ENCODE measurements at regions not wholly inside any gene's neighbourhood (a gene's known extent, or its start where the extent isn't known, plus 50 kb on each side); places are given as distances from the start of the nearest gene placed in this dataset.

DNA sequence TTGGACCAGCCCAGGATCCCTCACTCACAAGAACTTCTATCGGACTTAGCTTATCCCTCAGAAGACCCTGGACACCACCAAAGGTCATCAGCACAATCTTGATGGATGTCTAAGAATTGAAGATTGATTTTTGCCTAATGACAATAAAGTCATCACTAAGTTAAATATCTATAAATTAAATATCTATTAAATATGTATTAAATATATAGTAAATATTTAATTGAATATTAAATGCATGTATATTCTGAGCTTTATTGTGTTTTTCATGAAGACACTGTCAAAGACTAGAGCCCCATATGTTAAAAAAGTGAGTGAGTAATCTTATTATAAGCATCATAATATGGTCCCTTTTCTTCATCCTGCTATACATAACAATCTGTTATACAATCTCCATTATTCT is 751.1 kb downstream of the KCNJ2 start:
- Histone ChIP-seq H2AFZ (ENCODE audit: control insufficient read depth, low read length) (no peak overlapping the region), H4K20me1 (ENCODE audit: control insufficient read depth, extremely low read depth, insufficient read depth, low read length) (no peaks in the 10 kb centered on the region), H3K27ac (ENCODE audit: control insufficient read depth, insufficient read depth, low read length) (no peak overlapping the region), H3K36me3 (ENCODE audit: control insufficient read depth in 2 of 2, extremely low read depth in 1 of 2, insufficient read depth in 2 of 2, low read length in 2 of 2) (no peaks in the 10 kb centered on the region), H3K4me1 (ENCODE audit: control insufficient read depth, extremely low read depth, insufficient read depth, low read length) (no peaks in the 10 kb centered on the region), H3K4me2 (ENCODE audit: control insufficient read depth, extremely low read depth, insufficient read depth, low read depth, low read length) (no peak overlapping the region), H3K9me3 (ENCODE audit: control insufficient read depth, low read depth, low read length) (no peaks in the 10 kb centered on the region), H3K27me3 (ENCODE audit: control insufficient read depth, extremely low read depth, insufficient read depth, low read length) (no peaks in the 10 kb centered on the region), H3K79me2 (ENCODE audit: control insufficient read depth, insufficient read depth, low read length) (no peaks in the 10 kb centered on the region), H3K9me1 (ENCODE audit: control insufficient read depth, extremely low read depth, insufficient read depth, low read length) (no peaks in the 10 kb centered on the region), H3K4me3 (ENCODE audit: control insufficient read depth in 2 of 3, extremely low read depth in 1 of 3, insufficient read depth in 2 of 3, low read depth in 1 of 3, low read length in 3 of 3) (no peak overlapping the region), H3K9ac (ENCODE audit: control insufficient read depth, extremely low read depth, insufficient read depth, low read length) (no peak overlapping the region)
- TF ChIP-seq, protein P1, sequence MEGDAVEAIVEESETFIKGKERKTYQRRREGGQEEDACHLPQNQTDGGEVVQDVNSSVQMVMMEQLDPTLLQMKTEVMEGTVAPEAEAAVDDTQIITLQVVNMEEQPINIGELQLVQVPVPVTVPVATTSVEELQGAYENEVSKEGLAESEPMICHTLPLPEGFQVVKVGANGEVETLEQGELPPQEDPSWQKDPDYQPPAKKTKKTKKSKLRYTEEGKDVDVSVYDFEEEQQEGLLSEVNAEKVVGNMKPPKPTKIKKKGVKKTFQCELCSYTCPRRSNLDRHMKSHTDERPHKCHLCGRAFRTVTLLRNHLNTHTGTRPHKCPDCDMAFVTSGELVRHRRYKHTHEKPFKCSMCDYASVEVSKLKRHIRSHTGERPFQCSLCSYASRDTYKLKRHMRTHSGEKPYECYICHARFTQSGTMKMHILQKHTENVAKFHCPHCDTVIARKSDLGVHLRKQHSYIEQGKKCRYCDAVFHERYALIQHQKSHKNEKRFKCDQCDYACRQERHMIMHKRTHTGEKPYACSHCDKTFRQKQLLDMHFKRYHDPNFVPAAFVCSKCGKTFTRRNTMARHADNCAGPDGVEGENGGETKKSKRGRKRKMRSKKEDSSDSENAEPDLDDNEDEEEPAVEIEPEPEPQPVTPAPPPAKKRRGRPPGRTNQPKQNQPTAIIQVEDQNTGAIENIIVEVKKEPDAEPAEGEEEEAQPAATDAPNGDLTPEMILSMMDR (optimal IDR thresholded peaks at IDR 0.05 in 1 of 3, IDR thresholded peaks at IDR 0.05 in 1 of 3, conservative IDR thresholded peaks at IDR 0.05 in 1 of 3; ENCODE audit: extremely low read depth in 1 of 3, insufficient read depth in 2 of 3, low read length in 3 of 3), result no peak
- no peak for TF ChIP-seq EZH2 (IDR thresholded peaks at IDR 0.05; ENCODE audit: low read length)
- dilution Hi-C loops (cut with MboI; ENCODE audit: extremely low pct_ligation_motif_present, low sequenced_read_pairs), result no loop called here
- DNase-seq (ENCODE audit: low read depth, low spot score) (no peak), FAIRE-seq (no peak)

DNA sequence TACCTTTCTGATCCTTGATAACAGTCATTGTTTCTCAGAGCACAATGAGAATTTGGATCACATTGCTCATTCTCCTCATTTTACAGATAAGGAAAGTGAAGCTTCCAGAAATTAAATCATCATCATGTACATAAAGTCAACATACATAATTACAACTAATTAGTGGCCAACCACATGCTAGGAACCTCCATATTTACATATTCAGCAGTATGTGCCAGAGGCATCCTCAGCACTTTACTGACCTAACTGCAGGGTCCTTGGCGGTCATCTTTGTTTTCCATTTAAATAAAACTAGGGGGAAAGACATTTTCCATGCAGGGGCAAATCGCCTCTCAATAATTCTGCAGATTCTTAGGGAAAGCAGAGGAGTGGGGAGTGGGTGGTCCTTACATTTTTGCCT is 752.9 kb downstream of the KCNJ2 start:
- H4K20me1 ChIP-seq (ENCODE audit: control insufficient read depth, extremely low read depth, insufficient read depth, low read length), result no peaks in the 10 kb centered on the region
- H3K4me2 ChIP-seq (ENCODE audit: control insufficient read depth, extremely low read depth, insufficient read depth, low read depth, low read length), result no peak overlapping the region
- no peak overlapping the region for H2AFZ ChIP-seq (ENCODE audit: control insufficient read depth, low read length)
- H3K36me3 ChIP-seq (ENCODE audit: control insufficient read depth in 2 of 2, extremely low read depth in 1 of 2, insufficient read depth in 2 of 2, low read length in 2 of 2), result no peaks in the 10 kb centered on the region
- no peaks in the 10 kb centered on the region for H3K27me3 ChIP-seq (ENCODE audit: control insufficient read depth, extremely low read depth, insufficient read depth, low read length)
- no peaks in the 10 kb centered on the region for H3K4me1 ChIP-seq (ENCODE audit: control insufficient read depth, extremely low read depth, insufficient read depth, low read length)
- TF ChIP-seq EZH2 (IDR thresholded peaks at IDR 0.05; ENCODE audit: low read length), result no peak
- TF ChIP-seq, protein P1 (optimal IDR thresholded peaks at IDR 0.05 in 1 of 3, IDR thresholded peaks at IDR 0.05 in 1 of 3, conservative IDR thresholded peaks at IDR 0.05 in 1 of 3; ENCODE audit: extremely low read depth in 1 of 3, insufficient read depth in 2 of 3, low read length in 3 of 3), result no peak
- no peak overlapping the region for H3K4me3 ChIP-seq (ENCODE audit: control insufficient read depth in 2 of 3, extremely low read depth in 1 of 3, insufficient read depth in 2 of 3, low read depth in 1 of 3, low read length in 3 of 3)
- no peak overlapping the region for H3K9ac ChIP-seq (ENCODE audit: control insufficient read depth, extremely low read depth, insufficient read depth, low read length)
- H3K79me2 ChIP-seq (ENCODE audit: control insufficient read depth, insufficient read depth, low read length), result no peaks in the 10 kb centered on the region
- H3K9me3 ChIP-seq (ENCODE audit: control insufficient read depth, low read depth, low read length), result no peaks in the 10 kb centered on the region
- dilution Hi-C loops (cut with MboI; ENCODE audit: extremely low pct_ligation_motif_present, low sequenced_read_pairs), result no loop called here
- DNase-seq (ENCODE audit: low read depth, low spot score) (no peak), FAIRE-seq (no peak)
- H3K9me1 ChIP-seq (ENCODE audit: control insufficient read depth, extremely low read depth, insufficient read depth, low read length), result no peaks in the 10 kb centered on the region
- H3K27ac ChIP-seq (ENCODE audit: control insufficient read depth, insufficient read depth, low read length), result no peak overlapping the region

Measured in keratinocyte (primary cell).